H9 (cell line): ENCODE measurements at regions not wholly inside any gene's neighbourhood (a gene's known extent, or its start where the extent isn't known, plus 50 kb on each side); places are given as distances from the start of the nearest gene placed in this dataset.

Experiments
- DNase-seq: peaks from one replicate; pipeline ENCODE4 v3.0.0-alpha.2; 2017
- H2AFZ ChIP-seq: one replicate; pipeline ENCODE4 v1.6.1; 2013; ENCODE audit warnings: mild to moderate bottlenecking, low read length, control low read depth, moderate library complexity
- H2AK5ac ChIP-seq: 2 replicates; pipeline ENCODE4 v1.6.1; 2013; ENCODE audit warnings: low read length, control low read depth, mixed read lengths; ENCODE audit not compliant: insufficient read length
- H2BK120ac ChIP-seq: one replicate; pipeline ENCODE4 v1.6.1; 2013; ENCODE audit warnings: low read depth, mild to moderate bottlenecking, low read length, control low read depth, inconsistent platforms; ENCODE audit not compliant: poor library complexity, severe bottlenecking
- H2BK12ac ChIP-seq: 2 replicates; pipeline ENCODE4 v1.6.1; 2013; ENCODE audit warnings: low read length, control low read depth, mixed read lengths, low read depth; ENCODE audit not compliant: insufficient read length
- H2BK15ac ChIP-seq: 2 replicates; pipeline ENCODE4 v1.6.1; 2013; ENCODE audit warnings: low read depth, low read length, control low read depth
- H2BK20ac ChIP-seq: one replicate; pipeline ENCODE4 v1.6.1; 2013; ENCODE audit warnings: low read depth, mild to moderate bottlenecking, low read length, control low read depth, inconsistent platforms; ENCODE audit not compliant: poor library complexity, severe bottlenecking
- H2BK5ac ChIP-seq: 2 replicates; pipeline ENCODE4 v1.6.1; 2013; ENCODE audit warnings: low read length, control low read depth, mixed read lengths; ENCODE audit not compliant: insufficient read length
- H3K14ac ChIP-seq: 2 replicates; pipeline ENCODE4 v1.6.1; 2013; ENCODE audit warnings: low read length, control low read depth; ENCODE audit not compliant: insufficient read depth
- H3K18ac ChIP-seq: 2 replicates; pipeline ENCODE4 v1.6.1; 2013; ENCODE audit warnings: low read depth, mild to moderate bottlenecking, mixed read lengths, low read length, control low read depth; ENCODE audit not compliant: insufficient read length
- H3K23ac ChIP-seq: 2 replicates; pipeline ENCODE4 v1.6.1; 2013; ENCODE audit warnings: low read length, control low read depth, mixed read lengths, low read depth; ENCODE audit not compliant: insufficient read length
- H3K23me2 ChIP-seq: 2 replicates; pipeline ENCODE4 v1.6.1; 2013; ENCODE audit warnings: low read depth, mild to moderate bottlenecking, mixed read lengths, low read length, control low read depth; ENCODE audit not compliant: insufficient read length, poor library complexity, severe bottlenecking
- H3K27ac ChIP-seq: 2 replicates; pipeline ENCODE4 v1.5.1; 2013; ENCODE audit warnings: low read length, control low read depth, mixed read lengths, low read depth; ENCODE audit not compliant: insufficient read length
- H3K27me3 ChIP-seq: 2 replicates; pipeline ENCODE4 v1.6.1; 2013; ENCODE audit warnings: low read length, control low read depth, inconsistent platforms; ENCODE audit not compliant: insufficient read depth
- H3K4ac ChIP-seq: 2 replicates; pipeline ENCODE4 v1.6.1; 2013; ENCODE audit warnings: low read depth, mild to moderate bottlenecking, control low read depth, inconsistent platforms, low read length, moderate library complexity
- H3K4me1 ChIP-seq: 2 replicates; pipeline ENCODE4 v1.6.1; 2013; ENCODE audit warnings: low read length, control low read depth, inconsistent platforms; ENCODE audit not compliant: insufficient read depth
- H3K4me2 ChIP-seq: 2 replicates; pipeline ENCODE4 v1.6.1; 2013; ENCODE audit warnings: low read length, control low read depth, mixed read lengths; ENCODE audit not compliant: insufficient read length, insufficient read depth
- H3K56ac ChIP-seq: 2 replicates; pipeline ENCODE4 v1.6.1; 2013; ENCODE audit warnings: low read depth, mild to moderate bottlenecking, mixed read lengths, low read length, control low read depth; ENCODE audit not compliant: insufficient read length
- H3K79me1 ChIP-seq: 2 replicates; pipeline ENCODE4 v1.6.1; 2013; ENCODE audit warnings: low read depth, mild to moderate bottlenecking, moderate library complexity, low read length, control low read depth, inconsistent platforms; ENCODE audit not compliant: insufficient read depth, poor library complexity, severe bottlenecking
- H3K79me2 ChIP-seq: 2 replicates; pipeline ENCODE4 v1.6.1; 2013; ENCODE audit warnings: low read length, control low read depth, inconsistent platforms; ENCODE audit not compliant: insufficient read depth
- H3K9ac ChIP-seq: 2 replicates; pipeline ENCODE4 v1.6.1; 2013; ENCODE audit warnings: low read length, control low read depth, mixed read lengths; ENCODE audit not compliant: insufficient read length; ENCODE audit errors: extremely low read depth
- H3K9me3 ChIP-seq: one replicate; pipeline ENCODE4 v1.6.1; 2013; ENCODE audit warnings: low read depth, low read length, inconsistent platforms; ENCODE audit not compliant: control insufficient read depth
- H3T11ph ChIP-seq: one replicate; pipeline ENCODE4 v1.6.1; 2013; ENCODE audit warnings: mild to moderate bottlenecking, low read length, control low read depth, inconsistent platforms
- H4K20me1 ChIP-seq: one replicate; pipeline ENCODE4 v1.6.1; 2013; ENCODE audit not compliant: control insufficient read depth, insufficient read length, insufficient read depth
- H4K5ac ChIP-seq: 2 replicates; pipeline ENCODE4 v1.6.1; 2013; ENCODE audit warnings: low read depth, mild to moderate bottlenecking, mixed read lengths, low read length, control low read depth; ENCODE audit not compliant: insufficient read length
- H4K8ac ChIP-seq: replicated peaks from 2 replicates; pipeline ENCODE4 v1.6.1; 2013; ENCODE audit warnings: low read length, control low read depth, mixed read lengths, low read depth; ENCODE audit not compliant: insufficient read length
- H4K91ac ChIP-seq: 2 replicates; pipeline ENCODE4 v1.6.1; 2013; ENCODE audit warnings: low read depth, mild to moderate bottlenecking, moderate library complexity, mixed read lengths, low read length, control low read depth; ENCODE audit not compliant: insufficient read length
- H3K27ac Mint-ChIP-seq, 3 experiments: 2 replicates in 2 of 3; 3 replicates in 1 of 3; pipeline ENCODE4 v1.8.0; 2020 to 2021; ENCODE audit warnings: mixed read lengths in 3 of 3, mild to moderate bottlenecking in 1 of 3, moderate library complexity in 1 of 3
- H3K27me3 Mint-ChIP-seq: 2 replicates; pipeline ENCODE4 v1.8.0; 2021; ENCODE audit warnings: low read depth, mild to moderate bottlenecking, moderate library complexity, mixed read lengths
- H3K36me3 Mint-ChIP-seq, 3 experiments: 2 replicates in 2 of 3; 3 replicates in 1 of 3; pipeline ENCODE4 v1.8.0; 2020 to 2021; ENCODE audit warnings: low read depth in 3 of 3, mixed read lengths in 3 of 3; ENCODE audit not compliant: insufficient read depth in 1 of 3
- H3K4me1 Mint-ChIP-seq, 2 experiments: 2 replicates each; pipeline ENCODE4 v1.8.0; 2020; ENCODE audit warnings: mixed read lengths in 2 of 2
- H3K4me3 Mint-ChIP-seq, 2 experiments: 2 replicates in 1 of 2; 3 replicates in 1 of 2; pipeline ENCODE4 v1.8.0; 2020 to 2021; ENCODE audit warnings: mild to moderate bottlenecking in 2 of 2, mixed read lengths in 2 of 2, moderate library complexity in 1 of 2
- H3K9me3 Mint-ChIP-seq, 2 experiments: 2 replicates in 1 of 2; 3 replicates in 1 of 2; pipeline ENCODE4 v1.8.0; 2020; ENCODE audit warnings: mild to moderate bottlenecking in 2 of 2, mixed read lengths in 2 of 2, moderate library complexity in 1 of 2
- CTCF ChIP-seq: fragments of 200-600 bp; sonication (generic); conservative IDR thresholded peaks from 3 replicates; pipeline ENCODE4 v1.8.0; 2021; ENCODE audit warnings: antibody characterized with exemption, mild to moderate bottlenecking
- WGBS: extraction: QIAGEN DNeasy Blood & Tissue Kit; methylation state at CpG from one replicate; pipeline ENCODE4 v1.1.7; 2013; ENCODE audit warnings: missing lambda C conversion rate, low lambda C conversion rate, mixed read lengths; ENCODE audit not compliant: insufficient read length; ENCODE audit errors: extremely low coverage; 5-methylcytosine and 5-hydroxymethylcytosine counted together

GRCh38 chr12:76190299-76190698, 105.8 kb upstream of the NAP1L1 start:
- no peak overlapping the region for H3K4ac ChIP-seq
- H3K9ac ChIP-seq, result no peak overlapping the region
- H3K4me2 ChIP-seq, result no peak overlapping the region
- no peak overlapping the region for H3K56ac ChIP-seq
- H2BK15ac ChIP-seq, result no peak overlapping the region
- no peak for DNase-seq
- Mint-ChIP-seq H3K36me3 (no peaks in the 10 kb centered on the region; a peak in 1 of 7 replicates), H3K4me3 (no peak overlapping the region), H3K27ac (no peak overlapping the region), H3K9me3 (no peaks in the 10 kb centered on the region; a peak in 1 of 5 replicates), H3K4me1 (peaks cover 9 to 20% of the 10 kb centered on the region in 2 experiments), H3K27me3 (no peaks in the 10 kb centered on the region; the same call in 1 of the 2 replicates)
- H2BK5ac ChIP-seq, result no peak overlapping the region
- H3K9me3 ChIP-seq, result no peaks in the 10 kb centered on the region
- no peak overlapping the region for H3K18ac ChIP-seq
- no peak overlapping the region for H3T11ph ChIP-seq
- no peaks in the 10 kb centered on the region for H3K79me1 ChIP-seq
- no peak overlapping the region for H4K91ac ChIP-seq
- H2BK120ac ChIP-seq, result no peak overlapping the region
- no peak for TF ChIP-seq CTCF
- H3K23ac ChIP-seq, result no peak overlapping the region
- H4K8ac ChIP-seq, result no peak overlapping the region
- no peak overlapping the region for H4K5ac ChIP-seq
- no peaks in the 10 kb centered on the region for H3K4me1 ChIP-seq
- no peaks in the 10 kb centered on the region for H4K20me1 ChIP-seq
- no peak overlapping the region for H3K27ac ChIP-seq
- no peak overlapping the region for H2BK12ac ChIP-seq
- no CpG with 5 or more reads among the region's 2 CpGs for WGBS
- no peak overlapping the region for H3K14ac ChIP-seq
- no peak overlapping the region for H2BK20ac ChIP-seq
- H2AK5ac ChIP-seq, result no peak overlapping the region
- no peaks in the 10 kb centered on the region for H3K79me2 ChIP-seq
- H3K27me3 ChIP-seq, result no peaks in the 10 kb centered on the region
- no peak overlapping the region for H2AFZ ChIP-seq
- H3K23me2 ChIP-seq, result no peaks in the 10 kb centered on the region
